Liver (tissue), 8 donors: ENCODE measurements at regions not wholly inside any gene's neighbourhood (a gene's known extent, or its start where the extent isn't known, plus 50 kb on each side); places are given as distances from the start of the nearest gene placed in this dataset.
"Not testable (repeated sequence)": the region's sequence is repeated elsewhere in the genome, so short reads cannot be mapped to it uniquely, and the experiment has no call there.

ENCODE experiments used
- DNase-seq: peaks from one replicate; pipeline ENCODE4 v3.0.0-alpha.2; 2017; ENCODE audit warnings: low spot score
- H3K27ac ChIP-seq, 2 donors: one replicate each; pipeline ENCODE4 v1.7.0; 2013; ENCODE audit warnings: inconsistent platforms in 2 of 2, low read length in 2 of 2, control low read depth in 1 of 2, low read depth in 1 of 2, mild to moderate bottlenecking in 1 of 2
- H3K27me3 ChIP-seq, 4 donors: one replicate each; pipeline versions ENCODE4 v1.6.1 to v1.7.0; 2013; ENCODE audit warnings: low read length in 3 of 4, inconsistent platforms in 1 of 4, mild to moderate bottlenecking in 1 of 4, moderate library complexity in 1 of 4; ENCODE audit not compliant: control insufficient read depth in 4 of 4, insufficient read depth in 4 of 4
- H3K36me3 ChIP-seq, 4 donors: one replicate each; pipeline versions ENCODE4 v1.6.1 to v1.7.0; 2013; ENCODE audit warnings: low read length in 3 of 4, mild to moderate bottlenecking in 3 of 4, low read depth in 1 of 4, moderate library complexity in 1 of 4; ENCODE audit not compliant: control insufficient read depth in 4 of 4, insufficient read depth in 3 of 4
- H3K4me1 ChIP-seq, 4 donors: one replicate each; pipeline versions ENCODE4 v1.6.1 to v1.7.0; 2013; ENCODE audit warnings: low read length in 3 of 4, mild to moderate bottlenecking in 3 of 4, moderate library complexity in 1 of 4; ENCODE audit not compliant: control insufficient read depth in 4 of 4, insufficient read depth in 4 of 4
- H3K4me3 ChIP-seq, 3 donors: one replicate each; pipeline versions ENCODE4 v1.6.1 to v1.7.0; 2013; ENCODE audit warnings: low read length in 3 of 3, control low read depth in 1 of 3, low read depth in 1 of 3, mild to moderate bottlenecking in 1 of 3
- H3K9ac ChIP-seq, 2 donors: one replicate each; pipeline ENCODE4 v1.7.0; 2013; ENCODE audit warnings: low read length in 2 of 2, mild to moderate bottlenecking in 2 of 2, moderate library complexity in 2 of 2, control low read depth in 1 of 2, low read depth in 1 of 2
- H3K9me3 ChIP-seq, 4 donors: one replicate each; pipeline versions ENCODE4 v1.6.1 to v1.7.0; 2013; ENCODE audit warnings: low read length in 3 of 4; ENCODE audit not compliant: control insufficient read depth in 4 of 4
- ATF3 ChIP-seq: IDR thresholded peaks from 2 replicates; pipeline ENCODE4 v1.6.1; 2016; ENCODE audit warnings: antibody characterized with exemption
- CTCF ChIP-seq: fragments of 150-350 bp; IDR thresholded peaks from 2 replicates; pipeline ENCODE4 v1.5.1; 2017; ENCODE audit warnings: improper control_type of control experiment, low read depth, low read length; ENCODE audit not compliant: missing input control
- EGR1 ChIP-seq, 2 donors: IDR thresholded peaks; 2 replicates each; pipeline ENCODE4 v1.6.1; 2016 to 2018; ENCODE audit warnings: antibody characterized with exemption in 2 of 2, low read depth in 2 of 2
- FOXA1 ChIP-seq: IDR thresholded peaks from 2 replicates; pipeline ENCODE4 v1.6.1; 2016; ENCODE audit warnings: antibody characterized with exemption
- FOXA2 ChIP-seq: IDR thresholded peaks from 2 replicates; pipeline ENCODE4 v1.6.1; 2016; ENCODE audit warnings: antibody characterized with exemption
- GABPA ChIP-seq, 2 donors: IDR thresholded peaks in 1 of 2; conservative IDR thresholded peaks in 1 of 2; 2 replicates each; pipeline ENCODE4 v1.6.1; 2016; ENCODE audit warnings: antibody characterized with exemption in 2 of 2, mild to moderate bottlenecking in 1 of 2, moderate library complexity in 1 of 2
- HNF4A ChIP-seq, 2 donors: conservative IDR thresholded peaks; 2 replicates each; pipeline ENCODE4 v1.6.1; 2016; ENCODE audit warnings: antibody characterized with exemption in 2 of 2, mild to moderate bottlenecking in 2 of 2
- HNF4G ChIP-seq: IDR thresholded peaks from 2 replicates; pipeline ENCODE4 v1.6.1; 2016; ENCODE audit warnings: antibody characterized with exemption
- JUND ChIP-seq, 2 donors: IDR thresholded peaks; 2 replicates each; pipeline ENCODE4 v1.6.1; 2016; ENCODE audit warnings: antibody characterized with exemption in 2 of 2
- MAX ChIP-seq: IDR thresholded peaks from 2 replicates; pipeline ENCODE4 v1.6.1; 2016; ENCODE audit warnings: antibody characterized with exemption
- NR2F2 ChIP-seq: IDR thresholded peaks from 2 replicates; pipeline ENCODE4 v1.6.1; 2016; ENCODE audit warnings: antibody characterized with exemption
- RAD21 ChIP-seq, 2 donors: IDR thresholded peaks; 2 replicates each; pipeline ENCODE4 v1.6.1; 2016; ENCODE audit warnings: antibody characterized with exemption in 2 of 2, mild to moderate bottlenecking in 2 of 2
- RXRA ChIP-seq, 2 donors: IDR thresholded peaks; 2 replicates each; pipeline ENCODE4 v1.6.1; 2017 to 2018; ENCODE audit warnings: antibody characterized with exemption in 2 of 2, mild to moderate bottlenecking in 1 of 2
- SP1 ChIP-seq: IDR thresholded peaks from 2 replicates; pipeline ENCODE4 v1.6.1; 2018; ENCODE audit warnings: antibody characterized with exemption, mild to moderate bottlenecking
- TAF1 ChIP-seq: conservative IDR thresholded peaks from 2 replicates; pipeline ENCODE4 v1.6.1; 2016; ENCODE audit warnings: antibody characterized with exemption, mild to moderate bottlenecking
- YY1 ChIP-seq: IDR thresholded peaks from 2 replicates; pipeline ENCODE4 v1.6.1; 2016; ENCODE audit warnings: antibody characterized with exemption, mild to moderate bottlenecking
- ZBTB33 ChIP-seq: IDR thresholded peaks from 2 replicates; pipeline ENCODE4 v1.6.1; 2016; ENCODE audit warnings: antibody characterized with exemption
- WGBS: extraction: QIAGEN DNeasy Blood & Tissue Kit; methylation state at CpG from one replicate; pipeline ENCODE4 v1.1.7; 2013; 5-methylcytosine and 5-hydroxymethylcytosine counted together
- donor health status: healthy.
- donor health status: healthy.
- donor health status: healthy.
- donor health status: healthy.
- donor health status: healthy.

- TF ChIP-seq HNF4A (conservative IDR thresholded peaks at IDR 0.05) = no peak
- no peak for TF ChIP-seq NR2F2
- no peak for TF ChIP-seq ATF3
- no peak for TF ChIP-seq FOXA1
- TF ChIP-seq RXRA (IDR thresholded peaks at IDR 0.05) = no peak
- TF ChIP-seq EGR1 (IDR thresholded peaks at IDR 0.05; ENCODE audit: low read depth in 2 of 2) = no peak
- no peak for TF ChIP-seq RAD21 (IDR thresholded peaks at IDR 0.05)
- no peak for TF ChIP-seq SP1
- TF ChIP-seq CTCF = no peak
- no peak for TF ChIP-seq GABPA (IDR thresholded peaks at IDR 0.05 in 1 of 2, conservative IDR thresholded peaks at IDR 0.05 in 1 of 2)
- no peak for TF ChIP-seq FOXA2
- TF ChIP-seq TAF1 = no peak
Measured at GRCh38 chr10:37003126-37003525, 122.3 kb upstream of the ANKRD30A start.

GRCh38 chr10:36995806-36996205 is 129.6 kb upstream of the ANKRD30A start:
- DNase-seq, H3K4me1 ChIP-seq, H3K27me3 ChIP-seq, H3K9ac ChIP-seq, H3K9me3 ChIP-seq, H3K27ac ChIP-seq, H3K4me3 ChIP-seq, H3K36me3 ChIP-seq: not testable (repeated sequence)
- 80% methylated on average over 14 of the region's 14 CpGs for WGBS

More at GRCh38 chr10:37003126-37003525, 122.3 kb upstream of the ANKRD30A start:
- H3K9me3 ChIP-seq = no peaks in the 10 kb centered on the region
- no peaks in the 10 kb centered on the region for H3K4me1 ChIP-seq
- H3K27ac ChIP-seq = no peak overlapping the region
- no peak overlapping the region for H3K4me3 ChIP-seq
- no peaks in the 10 kb centered on the region for H3K27me3 ChIP-seq
- DNase-seq = no peak
- 62% methylated on average over 2 of the region's 2 CpGs for WGBS
- no peak overlapping the region for H3K9ac ChIP-seq
- H3K36me3 ChIP-seq = no peaks in the 10 kb centered on the region

GRCh38 chr10:36994886-36995285 is 130.5 kb upstream of the ANKRD30A start:
- 84% methylated on average over 10 of the region's 10 CpGs for WGBS
- H3K9me3 ChIP-seq = no peaks in the 10 kb centered on the region
- TF ChIP-seq RXRA (IDR thresholded peaks at IDR 0.05) (no peak), HNF4G (no peak), JUND (IDR thresholded peaks at IDR 0.05) (no peak), ZBTB33 (no peak), ATF3 (no peak), NR2F2 (no peak), GABPA (IDR thresholded peaks at IDR 0.05 in 1 of 2, conservative IDR thresholded peaks at IDR 0.05 in 1 of 2) (no peak), YY1 (no peak), RAD21 (IDR thresholded peaks at IDR 0.05) (no peak), MAX (no peak)
- no peak overlapping the region for H3K4me3 ChIP-seq
- H3K9ac ChIP-seq = no peak overlapping the region
- DNase-seq = no peak
- no peaks in the 10 kb centered on the region for H3K27me3 ChIP-seq
- no peaks in the 10 kb centered on the region for H3K4me1 ChIP-seq
- no peaks in the 10 kb centered on the region for H3K36me3 ChIP-seq
- no peak overlapping the region for H3K27ac ChIP-seq
